Memory B cell (primary cell): ENCODE measurements at regions not wholly inside any gene's neighbourhood (a gene's known extent, or its start where the extent isn't known, plus 50 kb on each side); places are given as distances from the start of the nearest gene placed in this dataset.

Source experiments
- ATAC-seq: fragments of 150-1000 bp; cut with Tn5 transposase; 2 replicates; pipeline ENCODE4 v1.10.0; 2021; ENCODE audit warnings: low read depth, mild to moderate bottlenecking, moderate library complexity
- DNase-seq, 2 donors: peaks; one replicate each; pipeline ENCODE4 v3.0.0; 2022; ENCODE audit warnings: low spot score in 2 of 2
- H3K27ac Mint-ChIP-seq: one replicate; pipeline ENCODE4 v1.8.0; 2022; ENCODE audit warnings: mild to moderate bottlenecking, moderate library complexity, mixed read lengths
- H3K27me3 Mint-ChIP-seq: one replicate; pipeline ENCODE4 v1.8.0; 2022; ENCODE audit warnings: mixed read lengths
- H3K36me3 Mint-ChIP-seq: one replicate; pipeline ENCODE4 v1.8.0; 2022; ENCODE audit warnings: mild to moderate bottlenecking, mixed read lengths
- H3K4me1 Mint-ChIP-seq: one replicate; pipeline ENCODE4 v1.8.0; 2022; ENCODE audit warnings: mixed read lengths
- H3K4me3 Mint-ChIP-seq: one replicate; pipeline ENCODE4 v1.8.0; 2022; ENCODE audit warnings: mild to moderate bottlenecking, moderate library complexity, mixed read lengths
- H3K9me3 Mint-ChIP-seq: one replicate; pipeline ENCODE4 v1.8.0; 2022; ENCODE audit warnings: mixed read lengths

DNA sequence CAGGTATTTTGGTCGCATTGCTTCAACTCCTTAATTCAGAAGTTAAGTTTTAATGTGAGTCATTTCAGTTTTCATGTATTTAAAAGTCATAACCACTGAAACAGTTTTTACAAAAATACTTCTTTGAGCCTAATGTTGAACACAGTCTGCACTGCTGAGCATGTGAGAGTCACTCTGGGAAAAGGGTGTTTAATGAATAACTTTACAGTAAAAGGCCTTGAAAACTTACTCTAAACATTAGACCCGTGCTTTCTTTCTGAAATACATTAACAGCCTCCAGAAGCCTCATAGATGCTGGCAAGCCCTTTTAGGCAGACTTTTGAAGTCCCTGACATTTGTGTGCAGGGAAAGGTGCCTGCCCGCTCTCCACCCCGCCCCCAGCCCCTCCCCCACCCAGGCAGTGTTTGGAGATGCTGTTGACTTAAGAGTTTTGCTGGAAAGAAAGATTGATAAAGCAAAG lies 68.9 kb upstream of the NR2F2 start:
- Mint-ChIP-seq H3K27ac (no peak overlapping the region), H3K4me3 (no peak overlapping the region), H3K4me1 (no peaks in the 10 kb centered on the region), H3K9me3 (no peaks in the 10 kb centered on the region), H3K36me3 (no peaks in the 10 kb centered on the region), H3K27me3 (no peaks in the 10 kb centered on the region)
- ATAC-seq (no peak), DNase-seq (no peak)

DNA sequence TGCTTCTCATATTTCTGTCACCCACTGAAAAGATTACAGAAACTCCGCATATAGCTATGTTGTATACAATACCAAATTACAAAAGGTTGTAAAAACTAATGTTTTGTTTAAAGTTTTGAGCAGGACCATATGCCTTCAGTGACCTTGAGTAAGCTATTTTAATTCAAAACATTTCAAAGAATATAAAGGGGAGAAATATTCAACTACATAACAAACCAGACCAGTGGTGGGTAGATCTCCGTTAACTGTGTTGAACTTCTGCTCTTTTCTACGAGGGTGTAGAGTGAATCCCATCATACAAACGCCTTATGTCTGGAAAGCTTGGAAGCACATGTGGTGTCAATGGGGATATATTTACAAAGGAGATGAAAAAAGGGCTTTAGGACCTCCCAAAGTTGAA lies 68.4 kb upstream of the NR2F2 start:
- H3K9me3 Mint-ChIP-seq: no peaks in the 10 kb centered on the region
- H3K27me3 Mint-ChIP-seq: no peaks in the 10 kb centered on the region
- no peak for ATAC-seq
- no peaks in the 10 kb centered on the region for H3K4me1 Mint-ChIP-seq
- no peaks in the 10 kb centered on the region for H3K36me3 Mint-ChIP-seq
- H3K4me3 Mint-ChIP-seq: no peak overlapping the region
- H3K27ac Mint-ChIP-seq: no peak overlapping the region
- DNase-seq: no peak

DNA sequence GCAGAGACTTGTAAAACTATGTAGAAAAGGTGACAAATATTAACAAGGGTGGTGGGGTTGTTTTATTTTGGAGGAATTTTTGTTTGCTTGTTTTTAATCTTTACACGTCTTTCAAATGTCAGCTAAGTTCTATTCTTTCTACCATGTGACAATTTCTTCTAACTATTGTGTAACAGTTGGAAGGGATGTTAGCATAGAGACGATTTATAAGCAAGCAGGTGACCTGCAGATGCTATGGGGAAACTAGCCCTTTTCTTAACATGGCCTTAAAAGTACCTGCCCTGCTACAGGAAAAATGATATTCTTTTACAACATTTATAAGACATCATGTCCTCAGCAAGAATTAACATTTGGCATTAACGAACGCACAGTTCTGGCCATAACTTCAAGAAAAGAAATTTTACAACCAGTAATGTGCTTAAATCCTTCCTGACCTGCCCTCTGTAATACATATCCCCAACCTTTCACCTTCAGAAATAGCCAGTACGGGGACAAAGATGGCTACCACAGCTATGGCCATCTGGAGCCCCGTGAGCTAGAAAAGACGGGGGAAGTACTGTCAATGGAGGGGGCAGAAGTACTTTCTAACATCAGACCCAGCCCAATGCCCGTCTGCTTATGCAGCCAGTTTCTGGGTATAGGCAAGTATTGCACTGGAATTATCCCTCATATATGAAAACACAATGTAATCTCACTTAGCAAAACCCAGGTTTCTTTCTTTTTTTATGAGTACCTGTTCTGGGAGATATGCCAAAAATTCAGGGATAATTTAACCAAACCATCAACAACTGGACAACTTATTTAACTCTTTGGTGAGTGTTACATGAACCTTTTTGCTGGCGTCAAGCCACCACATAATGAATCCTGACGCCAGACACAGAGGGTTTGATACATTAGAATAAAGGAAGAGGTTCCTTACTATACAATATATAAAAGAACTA lies 67.7 kb upstream of the NR2F2 start:
- DNase-seq: no peak
- Mint-ChIP-seq H3K27me3 (no peaks in the 10 kb centered on the region), H3K27ac (no peak overlapping the region), H3K9me3 (no peaks in the 10 kb centered on the region), H3K4me3 (no peak overlapping the region), H3K4me1 (no peaks in the 10 kb centered on the region), H3K36me3 (no peaks in the 10 kb centered on the region)
- ATAC-seq: no peak

DNA sequence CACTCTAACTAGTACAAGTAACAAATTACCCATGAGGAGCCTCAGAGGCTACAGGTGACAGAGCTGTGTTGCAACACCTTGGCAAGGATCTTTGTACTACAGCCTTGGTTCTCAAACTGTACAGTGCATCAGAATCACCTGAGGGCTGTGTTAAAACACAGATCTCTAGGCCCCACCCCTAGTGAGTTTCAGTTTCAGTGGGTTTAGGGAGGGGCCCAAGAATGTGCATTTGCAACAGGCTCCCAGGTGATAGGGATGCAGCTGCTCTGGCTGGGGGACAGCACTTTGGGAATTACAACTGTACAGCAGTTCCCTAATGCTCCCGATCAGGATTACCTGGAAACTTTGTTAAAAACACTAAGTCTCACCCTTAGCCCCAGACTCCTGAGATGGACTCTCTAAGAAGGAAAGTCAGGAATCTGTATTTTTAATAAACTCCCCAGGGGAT lies 66.1 kb upstream of the NR2F2 start:
- H3K9me3 Mint-ChIP-seq: no peaks in the 10 kb centered on the region
- ATAC-seq (no peak), DNase-seq (no peak)
- no peaks in the 10 kb centered on the region for H3K27me3 Mint-ChIP-seq
- no peak overlapping the region for H3K4me3 Mint-ChIP-seq
- no peaks in the 10 kb centered on the region for H3K4me1 Mint-ChIP-seq
- no peak overlapping the region for H3K27ac Mint-ChIP-seq
- H3K36me3 Mint-ChIP-seq: no peaks in the 10 kb centered on the region

DNA sequence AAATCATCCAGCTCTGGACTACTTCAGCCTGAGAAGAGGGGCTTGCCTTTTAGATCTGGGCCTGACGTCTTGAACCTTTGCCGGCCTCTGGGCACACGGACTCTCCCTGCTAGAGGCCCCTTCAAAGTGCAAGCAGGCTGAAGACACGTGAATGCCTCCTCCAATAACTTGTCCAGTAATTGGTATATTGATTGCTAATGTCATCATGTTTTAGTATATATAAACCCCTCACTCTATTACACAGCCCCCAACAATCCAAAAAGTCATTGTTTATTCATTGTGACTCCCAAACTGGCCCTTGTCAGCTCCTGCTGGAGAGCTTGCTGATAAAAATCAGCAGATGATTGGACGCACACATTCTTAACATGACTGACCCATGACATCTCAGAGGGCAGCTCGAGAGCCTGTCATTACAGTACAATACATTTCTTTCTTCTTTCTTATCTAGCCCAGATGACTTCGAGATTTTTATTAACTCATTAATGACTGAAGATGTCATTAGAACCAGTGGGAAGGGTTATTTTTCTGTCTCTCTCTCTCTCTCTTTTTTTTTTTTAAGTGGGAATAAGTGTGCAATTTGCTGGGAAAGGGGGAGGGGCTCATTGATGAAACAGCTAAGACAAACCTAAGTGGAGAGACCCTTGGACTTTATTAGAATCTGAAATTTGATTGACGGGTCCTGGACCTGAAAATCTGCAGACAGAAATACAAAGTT lies 65.5 kb upstream of the NR2F2 start:
- Mint-ChIP-seq H3K4me1 (no peaks in the 10 kb centered on the region), H3K4me3 (no peak overlapping the region), H3K27me3 (no peaks in the 10 kb centered on the region), H3K27ac (no peak overlapping the region), H3K36me3 (no peaks in the 10 kb centered on the region), H3K9me3 (no peaks in the 10 kb centered on the region)
- DNase-seq (no peak), ATAC-seq (no peak)

DNA sequence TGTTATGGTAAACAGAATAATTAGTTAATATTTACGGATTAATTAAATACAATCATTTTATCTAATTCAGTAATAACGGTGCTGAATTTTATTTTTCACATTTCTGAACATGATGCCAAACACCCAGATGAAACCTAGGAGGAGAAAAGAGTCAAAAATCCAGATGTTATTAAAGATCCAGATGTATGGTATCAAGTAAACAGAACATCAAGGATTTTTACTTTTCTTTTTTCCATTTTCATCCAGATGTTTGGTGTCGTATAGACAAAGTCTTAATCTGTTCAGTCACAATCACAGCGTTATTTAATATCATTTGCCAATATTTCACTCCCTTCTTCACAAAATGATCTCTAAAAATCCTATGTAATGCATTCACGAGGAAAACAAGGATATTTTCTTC lies 64.0 kb upstream of the NR2F2 start:
- H3K4me3 Mint-ChIP-seq: no peak overlapping the region
- no peak for DNase-seq
- H3K27ac Mint-ChIP-seq: no peak overlapping the region
- no peaks in the 10 kb centered on the region for H3K36me3 Mint-ChIP-seq
- no peak for ATAC-seq
- no peaks in the 10 kb centered on the region for H3K27me3 Mint-ChIP-seq
- H3K4me1 Mint-ChIP-seq: no peaks in the 10 kb centered on the region
- H3K9me3 Mint-ChIP-seq: no peaks in the 10 kb centered on the region

DNA sequence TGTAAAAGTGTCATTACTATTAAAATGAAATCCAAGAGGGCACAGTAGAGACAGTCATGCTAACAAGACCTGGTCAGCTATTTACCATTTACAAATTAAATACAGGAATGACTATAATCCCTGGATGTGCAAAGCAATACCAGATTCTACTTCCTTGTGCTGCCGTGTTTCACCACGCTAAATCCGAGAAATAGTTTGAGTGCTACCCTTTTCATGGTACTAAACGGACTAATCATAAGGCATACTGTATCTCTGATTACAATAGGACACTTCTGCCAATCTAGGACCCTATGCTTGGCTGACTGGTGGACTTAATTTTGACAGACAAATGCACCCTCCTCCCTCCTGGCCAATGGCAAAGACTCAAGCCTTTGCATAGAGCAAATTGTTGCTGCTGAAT lies 63.0 kb upstream of the NR2F2 start:
- ATAC-seq: no peak
- H3K36me3 Mint-ChIP-seq: no peaks in the 10 kb centered on the region
- no peak overlapping the region for H3K27ac Mint-ChIP-seq
- H3K4me1 Mint-ChIP-seq: no peaks in the 10 kb centered on the region
- no peaks in the 10 kb centered on the region for H3K27me3 Mint-ChIP-seq
- no peaks in the 10 kb centered on the region for H3K9me3 Mint-ChIP-seq
- H3K4me3 Mint-ChIP-seq: no peak overlapping the region
- DNase-seq: no peak

DNA sequence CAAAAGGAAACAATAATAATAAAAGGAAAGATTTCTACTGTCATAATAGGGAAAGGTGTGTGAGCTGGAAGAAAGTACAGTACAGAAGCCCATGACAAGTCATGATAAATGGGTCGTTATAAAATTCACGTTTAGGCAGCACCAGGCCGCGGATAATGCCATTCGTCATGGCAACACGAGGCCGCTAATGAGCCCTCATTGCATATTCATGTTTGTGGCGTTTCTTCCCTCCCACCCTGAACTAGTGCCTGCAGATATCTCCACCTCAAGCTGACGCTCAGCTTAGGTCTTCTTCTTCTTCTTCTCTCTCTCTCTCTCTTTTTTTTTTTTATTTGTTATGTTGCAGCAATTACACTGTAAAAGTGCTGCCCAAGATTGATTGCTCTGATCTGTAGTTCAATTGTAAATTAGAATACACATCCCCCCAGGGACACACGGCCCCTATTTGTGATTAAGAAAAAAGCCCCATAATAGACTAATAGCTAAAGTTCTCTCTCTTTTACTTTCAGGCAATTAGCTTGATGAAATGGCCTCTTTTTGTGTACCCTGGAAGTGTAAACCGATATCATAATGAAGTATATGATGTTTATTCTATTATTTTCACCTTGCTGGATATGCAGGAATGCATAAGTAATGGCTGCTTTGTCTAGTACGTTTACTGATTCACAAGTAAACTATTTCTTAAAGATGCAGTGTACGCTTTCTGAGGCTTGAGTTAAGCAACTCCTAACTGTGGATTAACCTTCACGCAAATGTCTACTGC lies 61.9 kb upstream of the NR2F2 start:
- Mint-ChIP-seq H3K4me3 (no peak overlapping the region), H3K4me1 (no peaks in the 10 kb centered on the region), H3K27me3 (no peaks in the 10 kb centered on the region), H3K9me3 (no peaks in the 10 kb centered on the region), H3K27ac (no peak overlapping the region), H3K36me3 (no peaks in the 10 kb centered on the region)
- ATAC-seq (no peak), DNase-seq (no peak)

DNA sequence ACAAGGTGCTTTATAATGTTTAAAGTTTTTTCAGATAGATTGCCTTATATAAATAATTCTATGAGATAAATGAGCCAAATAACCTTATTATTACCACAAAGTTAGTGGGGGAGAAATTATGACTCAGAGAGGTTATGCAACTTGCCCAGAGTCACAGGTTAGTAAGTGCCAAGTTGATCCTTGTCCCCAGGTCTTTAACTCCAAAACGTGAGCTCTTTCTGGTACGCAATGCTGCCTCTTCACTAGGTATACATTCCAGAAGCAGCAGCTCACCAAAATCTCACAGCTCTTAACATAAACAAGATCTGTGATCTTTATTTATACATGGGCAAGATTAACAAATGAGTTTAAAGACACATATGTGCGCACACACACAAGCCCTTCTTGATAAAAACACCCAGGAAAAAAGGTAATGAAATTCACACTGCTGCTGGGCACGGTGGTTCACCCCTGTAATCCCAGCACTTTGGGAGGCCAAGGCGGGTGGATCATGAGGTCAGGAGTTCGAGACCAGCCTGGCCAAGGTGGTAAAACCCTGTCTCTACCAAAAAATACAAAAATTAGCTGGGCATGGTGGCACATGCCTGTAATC lies 59.8 kb upstream of the NR2F2 start:
- H3K9me3 Mint-ChIP-seq: no peaks in the 10 kb centered on the region
- H3K27me3 Mint-ChIP-seq: no peaks in the 10 kb centered on the region
- H3K4me1 Mint-ChIP-seq: no peaks in the 10 kb centered on the region
- ATAC-seq (no peak), DNase-seq (no peak)
- H3K27ac Mint-ChIP-seq: no peak overlapping the region
- H3K36me3 Mint-ChIP-seq: no peaks in the 10 kb centered on the region
- no peak overlapping the region for H3K4me3 Mint-ChIP-seq

DNA sequence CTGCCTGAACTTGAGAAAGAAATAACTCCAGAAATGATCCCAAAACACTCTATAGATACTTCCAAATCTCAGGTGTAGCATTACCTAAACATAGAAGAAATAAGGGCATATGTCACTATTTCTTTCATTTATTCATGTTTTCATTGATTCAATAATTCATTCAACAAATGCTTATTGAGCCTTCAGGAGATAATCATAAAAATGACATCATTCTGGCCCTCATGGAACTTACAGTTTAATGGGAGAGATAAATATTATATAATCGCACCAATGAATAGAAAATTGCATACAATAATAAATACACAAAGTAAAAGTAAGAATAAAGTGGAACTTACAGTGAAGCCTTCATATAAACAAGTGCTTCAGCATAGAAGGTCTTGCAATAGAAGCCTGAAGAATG lies 58.1 kb upstream of the NR2F2 start:
- no peak overlapping the region for H3K27ac Mint-ChIP-seq
- no peak overlapping the region for H3K4me3 Mint-ChIP-seq
- no peaks in the 10 kb centered on the region for H3K27me3 Mint-ChIP-seq
- no peak for DNase-seq
- H3K9me3 Mint-ChIP-seq: no peaks in the 10 kb centered on the region
- no peak for ATAC-seq
- no peaks in the 10 kb centered on the region for H3K36me3 Mint-ChIP-seq
- no peaks in the 10 kb centered on the region for H3K4me1 Mint-ChIP-seq

DNA sequence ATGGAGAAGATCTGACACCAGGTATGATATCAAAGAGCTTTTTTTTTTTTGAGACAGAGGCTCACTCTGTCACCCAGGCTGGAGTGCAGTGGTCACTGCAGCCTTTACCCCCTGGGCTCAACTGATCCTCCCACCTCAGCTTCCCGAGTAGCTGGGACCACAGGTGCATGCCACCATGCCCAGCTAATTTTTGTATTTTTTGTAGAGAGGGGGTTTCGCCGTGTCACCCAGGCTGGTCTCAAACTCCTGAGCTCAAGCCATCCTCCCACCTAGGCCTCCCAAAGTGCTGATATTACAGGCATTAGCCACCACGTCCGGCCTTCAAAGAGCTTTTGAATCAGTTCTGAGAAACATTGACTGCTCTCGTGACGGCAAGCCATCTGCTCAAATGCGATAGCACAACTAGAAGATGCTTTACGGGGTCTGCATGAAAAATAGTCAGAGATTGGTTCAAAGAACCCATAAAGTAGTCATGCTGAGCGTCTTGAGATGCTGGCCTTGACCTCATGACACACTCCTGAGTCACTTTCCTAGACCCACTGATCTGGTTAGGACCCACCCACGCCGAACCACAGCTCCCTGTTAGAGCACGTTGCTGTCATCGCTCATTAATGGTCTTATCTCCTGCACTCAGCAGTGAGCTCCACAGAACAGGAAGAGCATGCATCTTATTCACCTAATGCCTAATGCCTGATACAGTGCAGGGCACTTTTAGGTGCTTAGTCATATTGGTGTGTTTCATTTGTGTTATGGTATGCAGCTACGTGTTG lies 57.0 kb upstream of the NR2F2 start:
- no peaks in the 10 kb centered on the region for H3K4me1 Mint-ChIP-seq
- no peak overlapping the region for H3K4me3 Mint-ChIP-seq
- no peaks in the 10 kb centered on the region for H3K27me3 Mint-ChIP-seq
- H3K27ac Mint-ChIP-seq: no peak overlapping the region
- no peaks in the 10 kb centered on the region for H3K9me3 Mint-ChIP-seq
- no peaks in the 10 kb centered on the region for H3K36me3 Mint-ChIP-seq
- ATAC-seq (no peak), DNase-seq (no peak)

DNA sequence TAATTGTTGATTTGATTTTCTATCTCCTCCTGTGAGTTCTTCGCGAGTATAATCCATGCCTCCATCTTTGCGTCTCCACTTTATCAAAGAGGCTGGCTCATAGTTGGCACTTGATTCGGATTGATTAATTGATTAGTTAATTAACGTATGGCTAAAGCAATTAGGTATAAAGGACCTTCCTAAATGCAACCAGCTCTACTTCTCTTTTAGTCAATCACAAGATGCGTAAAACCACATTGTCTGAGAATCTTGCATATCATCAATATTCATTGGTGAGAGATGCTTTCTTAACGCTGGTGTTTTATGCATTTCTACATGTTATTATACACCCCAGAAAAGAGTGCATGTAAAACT lies 56.4 kb upstream of the NR2F2 start:
- Mint-ChIP-seq H3K9me3 (no peaks in the 10 kb centered on the region), H3K27ac (no peak overlapping the region), H3K36me3 (no peaks in the 10 kb centered on the region), H3K4me3 (no peak overlapping the region), H3K27me3 (no peaks in the 10 kb centered on the region), H3K4me1 (no peaks in the 10 kb centered on the region)
- DNase-seq: no peak
- ATAC-seq: no peak

DNA sequence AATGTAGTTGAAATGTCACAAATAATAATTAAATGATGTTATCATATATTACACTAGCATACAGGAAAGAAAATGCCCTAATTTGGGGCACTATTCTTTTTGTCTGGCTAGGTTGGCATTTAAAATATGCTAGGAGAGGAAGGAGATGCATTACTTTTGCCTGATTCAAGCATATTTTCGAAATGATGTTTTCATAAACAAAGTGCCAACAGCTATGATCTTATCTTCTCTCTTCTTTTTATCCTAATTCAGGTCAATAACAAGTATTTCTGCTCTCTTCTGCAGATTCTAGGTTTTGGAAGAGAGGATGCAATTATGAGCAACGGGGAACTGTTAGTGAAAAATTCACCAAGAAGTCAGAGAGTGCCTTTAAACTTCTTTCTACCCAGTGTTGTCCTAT lies 55.8 kb upstream of the NR2F2 start:
- ATAC-seq (no peak), DNase-seq (no peak)
- H3K9me3 Mint-ChIP-seq: no peaks in the 10 kb centered on the region
- H3K4me3 Mint-ChIP-seq: no peak overlapping the region
- no peaks in the 10 kb centered on the region for H3K27me3 Mint-ChIP-seq
- no peak overlapping the region for H3K27ac Mint-ChIP-seq
- no peaks in the 10 kb centered on the region for H3K36me3 Mint-ChIP-seq
- H3K4me1 Mint-ChIP-seq: no peaks in the 10 kb centered on the region
